Motor neuron (in vitro differentiated cells): ENCODE measurements at regions not wholly inside any gene's neighbourhood (a gene's known extent, or its start where the extent isn't known, plus 50 kb on each side); places are given as distances from the start of the nearest gene placed in this dataset.

Experiments
- ATAC-seq, 8 experiments: fragments of 200-7000 bp; cut with Tn5 transposase; replicated peaks in 6 of 8; 2 replicates each; pipeline ENCODE4 v1.8.0; 2021; ENCODE audit warnings: mild to moderate bottlenecking in 8 of 8, moderate library complexity in 8 of 8
- H3K27ac ChIP-seq, 2 donors: fragments of 250-450 bp; sonication (Bioruptor Pico); 2 replicates each; pipeline ENCODE4 v1.9.0; 2021; ENCODE audit warnings: antibody characterized with exemption in 2 of 2, mild to moderate bottlenecking in 2 of 2, moderate library complexity in 1 of 2
- H3K4me1 ChIP-seq, 2 donors: fragments of 250-450 bp; sonication (Bioruptor Pico); replicated peaks in 1 of 2; 2 replicates each; pipeline ENCODE4 v1.6.1; 2021; ENCODE audit warnings: antibody characterized with exemption in 2 of 2, mild to moderate bottlenecking in 2 of 2, moderate library complexity in 1 of 2
- H3K4me3 ChIP-seq, 5 donors: fragments of 250-450 bp; sonication (Bioruptor Pico); 2 replicates each; pipeline ENCODE4 v1.9.0; 2021; ENCODE audit warnings: antibody characterized with exemption in 5 of 5, mild to moderate bottlenecking in 5 of 5, moderate library complexity in 4 of 5
- WGBS, 10 experiments: fragments of 450-650 bp; shearing (Covaris generic); methylation state at CpG; one replicate each; pipeline ENCODE4 v1.0.0; 2022; 5-methylcytosine and 5-hydroxymethylcytosine counted together
- in situ Hi-C, 9 experiments: fragments of 400-800 bp; cut with MboI; loops; one replicate each; pipeline ENCODE4 v1.15.0; 2021; ENCODE audit warnings: low sequenced_read_pairs in 9 of 9, low pct_unique_long_range_greater_than_20kb in 2 of 9; ENCODE audit not compliant: unreplicated experiment in 9 of 9

DNA sequence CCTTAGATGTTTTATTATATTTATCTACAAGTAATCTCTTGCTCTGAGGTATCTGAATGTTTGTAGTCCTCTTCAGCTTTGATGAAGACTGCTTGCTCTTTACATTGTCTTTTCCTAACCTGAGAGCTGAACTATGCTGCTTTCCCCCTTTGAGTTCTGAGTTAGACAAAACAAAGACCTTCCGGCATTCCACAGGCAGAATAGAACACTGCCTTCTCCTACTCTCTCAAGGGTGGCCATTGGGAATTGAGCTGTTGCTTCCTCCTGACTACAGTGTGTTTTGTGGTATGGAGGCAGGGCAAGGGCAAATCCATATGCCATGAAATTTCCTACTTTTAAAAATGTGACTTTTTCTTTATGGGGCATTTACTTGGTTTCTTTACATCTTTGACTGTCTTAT is 841.0 kb downstream of the FAM133A start:
- no peak overlapping the region for H3K4me3 ChIP-seq
- WGBS, 10 experiments: 83 to 89% methylated on average over 1 of the region's 1 CpG; no CpG with 5 or more reads in 8 of the 10 experiments
- no peak overlapping the region for H3K27ac ChIP-seq
- no peak for ATAC-seq
- no peaks in the 10 kb centered on the region for H3K4me1 ChIP-seq
- in situ Hi-C loops: no loop called here

DNA sequence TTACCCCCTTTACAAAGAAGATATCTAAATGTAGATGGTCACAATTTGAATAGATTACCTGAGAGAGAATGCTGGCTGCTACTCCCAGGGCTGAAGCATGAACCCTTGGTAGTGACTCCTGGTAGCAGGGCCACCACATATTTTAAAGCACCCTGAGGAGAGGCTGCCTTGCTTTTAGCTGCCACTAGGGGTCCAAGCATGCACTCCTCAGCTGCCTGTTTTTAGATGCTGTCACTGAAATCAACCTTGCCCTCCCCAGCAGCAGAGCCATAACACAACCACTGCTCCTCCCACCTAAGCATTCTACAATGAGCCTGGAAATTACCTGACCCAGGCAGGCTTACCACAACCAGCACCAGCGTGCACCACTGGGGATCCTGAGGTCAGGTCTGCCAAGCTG is 850.9 kb downstream of the FAM133A start:
- ATAC-seq: no peak
- in situ Hi-C loops: no loop called here
- 20% methylated on average over 1 of the region's 1 CpG; no CpG with 5 or more reads in 9 of the 10 experiments for WGBS, 10 experiments
- H3K4me3 ChIP-seq: no peak overlapping the region
- H3K27ac ChIP-seq: no peak overlapping the region
- H3K4me1 ChIP-seq: no peaks in the 10 kb centered on the region

DNA sequence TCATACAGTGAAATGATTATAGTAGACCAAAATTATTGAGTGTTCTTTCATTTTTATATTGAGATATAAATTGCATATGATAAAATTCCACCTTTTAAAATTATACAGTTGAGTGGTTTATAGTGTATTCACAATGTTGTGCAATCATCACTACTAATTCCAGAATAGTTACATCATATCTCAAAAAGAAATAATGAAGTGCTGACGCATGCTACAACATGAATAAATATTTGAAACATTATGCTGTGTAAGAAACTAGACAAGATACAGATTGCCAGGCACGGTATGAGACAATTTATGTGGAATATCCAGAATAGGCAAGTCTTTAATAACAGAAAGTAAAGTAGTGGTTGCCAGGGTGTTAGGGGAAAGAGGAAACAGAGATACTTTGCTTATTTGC is 871.7 kb downstream of the FAM133A start:
- WGBS, 10 experiments: 0 to 76% (median 11%) methylated on average over 1 to 2 of the region's 2 CpGs; no CpG with 5 or more reads in 5 of the 10 experiments
- in situ Hi-C loops: no loop called here

DNA sequence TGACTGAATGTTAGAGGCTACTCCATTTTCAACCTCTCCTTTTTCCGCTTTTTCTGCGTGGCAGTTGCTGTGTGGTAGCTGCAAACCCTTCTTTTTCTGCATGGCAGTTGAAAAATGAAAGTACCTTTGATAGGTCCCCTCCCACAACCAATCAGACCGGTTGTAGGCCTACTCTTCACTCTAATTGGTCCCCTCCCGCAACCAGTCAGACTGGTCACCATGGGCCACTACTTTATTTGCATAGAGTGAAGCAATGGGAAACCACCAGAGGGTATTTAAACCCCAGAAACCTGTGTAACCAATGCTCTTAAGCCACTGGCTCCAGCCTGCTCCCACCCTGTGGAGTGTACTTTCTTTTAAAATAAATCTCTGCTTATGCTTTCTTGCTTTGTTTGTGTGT is 877.8 kb downstream of the FAM133A start:
- Histone ChIP-seq H3K4me1 (no peaks in the 10 kb centered on the region), H3K4me3 (no peak overlapping the region), H3K27ac (no peak overlapping the region)
- ATAC-seq: no peak
- WGBS, 10 experiments: 0 to 100% (median 42%) methylated on average over 1 to 4 of the region's 4 CpGs; no CpG with 5 or more reads in 6 of the 10 experiments
- in situ Hi-C loops: no loop called here

More for the DNA sequence above, 871.7 kb downstream of the FAM133A start:
- peak in 1 of 8 experiments; percentile 59 for ATAC-seq
- H3K27ac ChIP-seq: no peak overlapping the region
- no peaks in the 10 kb centered on the region for H3K4me1 ChIP-seq
- H3K4me3 ChIP-seq: no peak overlapping the region

DNA sequence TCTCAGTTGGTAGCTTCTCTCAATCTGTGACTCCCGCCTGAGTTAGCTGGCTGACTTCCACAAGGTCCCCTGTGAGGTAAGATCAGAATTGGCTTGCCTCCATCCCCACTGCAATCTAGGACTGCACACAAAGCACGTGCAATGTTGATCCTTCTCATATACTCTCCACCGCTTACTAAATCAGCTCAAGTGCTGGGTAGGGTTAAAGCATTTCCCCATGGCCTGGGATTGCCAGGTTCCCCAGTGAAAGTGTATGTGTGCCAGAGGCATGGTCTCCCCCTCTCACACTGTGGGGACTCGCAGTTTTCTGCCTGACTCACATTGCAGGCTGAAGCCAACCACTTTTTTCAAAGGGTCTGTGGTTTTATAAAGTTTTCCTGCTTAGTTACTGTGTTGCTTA is 886.9 kb downstream of the FAM133A start:
- WGBS, 10 experiments: 0 to 56% methylated on average over 2 of the region's 4 CpGs; no CpG with 5 or more reads in 8 of the 10 experiments
- no peak overlapping the region for H3K27ac ChIP-seq
- no peak for ATAC-seq
- in situ Hi-C loops: no loop called here
- H3K4me3 ChIP-seq: no peak overlapping the region
- H3K4me1 ChIP-seq: no peaks in the 10 kb centered on the region

DNA sequence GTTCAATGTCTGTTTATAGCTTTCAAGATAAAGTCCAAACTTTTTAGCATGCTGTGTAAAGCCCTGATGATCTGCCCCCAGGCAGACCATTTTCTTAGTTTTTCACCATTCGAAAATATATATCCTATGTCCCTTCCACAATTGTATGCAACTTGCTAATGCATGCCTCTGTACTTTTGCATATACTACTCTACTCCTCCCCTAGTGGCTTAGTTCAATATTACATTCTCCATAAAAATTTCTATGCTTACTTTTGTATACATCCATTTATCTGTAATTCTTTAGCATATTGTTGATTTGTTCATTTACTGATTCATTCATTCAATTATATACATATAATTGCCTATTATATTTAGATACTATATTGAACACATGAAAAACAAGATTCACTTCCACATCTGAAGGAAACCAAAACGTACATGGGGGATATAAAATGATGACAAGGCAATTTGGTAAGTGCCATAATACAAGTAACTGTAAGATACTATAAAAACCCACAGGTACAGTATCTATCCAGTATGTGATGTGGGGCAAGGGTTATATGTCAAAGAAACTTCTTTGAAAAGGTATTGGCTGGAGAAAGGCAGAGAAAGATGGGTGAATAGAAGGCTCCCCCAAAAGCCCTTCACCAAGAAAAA is 902.5 kb downstream of the FAM133A start:
- in situ Hi-C loops: no loop called here
- Histone ChIP-seq H3K4me3 (no peak overlapping the region), H3K4me1 (no peaks in the 10 kb centered on the region), H3K27ac (no peak overlapping the region)
- 0 to 70% (median 29%) methylated on average over 1 to 2 of the region's 2 CpGs; no CpG with 5 or more reads in 3 of the 10 experiments for WGBS, 10 experiments
- no peak for ATAC-seq

DNA sequence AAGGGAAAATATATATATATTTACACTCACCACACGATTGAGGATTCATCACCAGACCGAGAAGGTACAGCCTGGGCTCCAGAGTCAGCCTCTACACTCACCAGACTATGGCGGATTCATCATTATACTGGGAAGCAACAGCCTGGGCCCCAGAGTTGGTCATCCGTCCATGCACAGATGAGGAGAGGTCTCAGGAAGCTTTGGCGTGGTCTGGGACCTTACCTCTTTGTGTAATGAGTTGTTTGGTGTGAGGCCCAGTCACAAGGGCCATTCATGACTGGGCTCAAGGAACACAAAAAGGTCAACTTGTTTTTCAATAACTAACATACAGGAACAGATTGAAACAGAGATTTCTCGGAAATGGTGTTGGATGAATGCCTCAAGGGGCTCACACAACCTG is 926.1 kb downstream of the FAM133A start:
- Histone ChIP-seq H3K4me3 (no peak overlapping the region), H3K4me1 (no peaks in the 10 kb centered on the region), H3K27ac (no peak overlapping the region)
- ATAC-seq: no peak
- in situ Hi-C loops: no loop called here
- WGBS, 10 experiments: 10 to 92% (median 48%) methylated on average over 1 to 6 of the region's 6 CpGs; no CpG with 5 or more reads in 6 of the 10 experiments

DNA sequence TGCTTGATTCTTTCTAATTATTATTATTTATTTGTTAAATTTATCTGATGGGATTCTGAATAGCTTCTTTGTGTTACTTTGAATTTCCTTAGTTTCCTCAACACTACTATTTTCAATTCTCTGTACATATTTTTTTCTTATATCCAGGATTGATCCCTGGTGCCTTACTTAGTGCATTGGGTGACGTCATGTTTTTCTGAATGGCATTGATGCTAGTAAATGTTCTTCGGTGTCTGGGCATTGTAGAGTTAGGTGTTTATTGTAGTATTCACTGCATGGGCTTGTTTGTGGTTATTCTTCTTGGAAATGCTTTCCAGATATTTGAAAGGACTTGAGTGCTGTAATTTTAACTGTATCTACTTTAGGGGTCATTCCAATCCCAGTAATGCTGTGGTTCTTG is 938.1 kb downstream of the FAM133A start:
- WGBS, 10 experiments: 0 to 100% (median 78%) methylated on average over 1 to 2 of the region's 2 CpGs; no CpG with 5 or more reads in 4 of the 10 experiments
- Histone ChIP-seq H3K4me3 (no peak overlapping the region), H3K4me1 (no peaks in the 10 kb centered on the region), H3K27ac (no peak overlapping the region)
- ATAC-seq: no peak
- in situ Hi-C loops: no loop called here

DNA sequence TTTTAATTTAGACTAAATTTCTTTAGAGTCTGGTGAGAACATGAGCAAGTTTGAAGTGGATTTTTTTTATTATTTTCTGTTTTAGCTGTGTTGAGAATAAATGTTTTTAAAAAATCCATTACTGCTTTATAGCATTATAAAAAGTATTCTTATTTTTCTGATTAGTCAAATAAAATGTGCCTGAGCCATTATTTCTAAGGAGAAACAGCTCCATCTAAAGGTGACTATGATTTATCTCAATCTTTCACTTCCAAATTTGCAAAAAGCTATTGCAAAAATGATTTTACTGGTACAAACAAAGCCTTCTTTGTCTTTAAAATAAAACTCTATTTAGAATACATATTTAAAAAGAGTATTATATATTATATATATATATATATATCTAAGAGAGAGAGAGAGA is 959.2 kb downstream of the FAM133A start:
- Histone ChIP-seq H3K4me3 (no peak overlapping the region), H3K27ac (no peak overlapping the region), H3K4me1 (no peaks in the 10 kb centered on the region)
- ATAC-seq: no peak
- in situ Hi-C loops: no loop called here

DNA sequence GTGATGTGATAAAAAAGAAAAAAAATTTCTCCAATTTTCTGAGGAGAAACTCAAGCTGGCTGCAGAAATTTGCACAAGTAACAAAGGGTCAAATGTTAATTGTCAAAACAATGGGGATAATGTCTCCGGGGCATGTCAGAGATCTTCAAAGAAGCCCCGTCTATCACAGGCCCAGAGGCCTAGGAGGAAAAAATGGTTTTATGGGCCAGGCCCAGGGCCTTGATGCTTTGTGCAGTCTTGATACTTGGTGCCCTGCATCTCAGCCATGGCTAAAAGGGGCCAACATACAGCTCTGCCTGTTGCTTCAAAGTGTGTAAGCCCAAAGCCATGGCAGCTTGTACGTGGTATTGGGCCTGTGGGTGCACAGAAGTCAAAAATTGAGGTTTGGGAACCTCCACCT is 961.0 kb downstream of the FAM133A start:
- 22 to 100% methylated on average over 1 to 2 of the region's 3 CpGs; no CpG with 5 or more reads in 8 of the 10 experiments for WGBS, 10 experiments
- Histone ChIP-seq H3K4me3 (no peak overlapping the region), H3K27ac (no peak overlapping the region), H3K4me1 (no peaks in the 10 kb centered on the region)
- no peak for ATAC-seq
- in situ Hi-C loops: no loop called here

DNA sequence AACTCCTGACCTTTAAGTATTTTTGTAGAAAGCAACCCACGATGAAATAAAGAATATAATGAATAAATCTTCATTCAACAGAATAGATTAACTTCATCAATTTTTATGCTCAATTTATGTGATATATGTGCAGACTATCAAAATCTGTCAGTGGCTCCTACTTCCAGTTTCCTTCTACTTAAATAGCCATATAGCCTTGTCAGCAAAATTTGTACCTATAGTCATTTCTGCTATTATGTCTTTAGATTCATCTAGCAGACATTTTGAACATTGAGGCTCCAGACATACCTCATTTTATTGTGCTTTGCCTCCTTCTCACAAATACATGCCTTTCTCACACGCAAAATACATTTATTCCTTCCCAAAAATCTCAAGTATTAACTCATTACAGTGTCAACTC is 971.7 kb downstream of the FAM133A start:
- in situ Hi-C loops: no loop called here
- Histone ChIP-seq H3K27ac (no peak overlapping the region), H3K4me3 (no peak overlapping the region), H3K4me1 (no peaks in the 10 kb centered on the region)
- WGBS, 10 experiments: 0 to 100% (median 57%) methylated on average over 1 to 2 of the region's 2 CpGs; no CpG with 5 or more reads in 5 of the 10 experiments
- no peak for ATAC-seq

DNA sequence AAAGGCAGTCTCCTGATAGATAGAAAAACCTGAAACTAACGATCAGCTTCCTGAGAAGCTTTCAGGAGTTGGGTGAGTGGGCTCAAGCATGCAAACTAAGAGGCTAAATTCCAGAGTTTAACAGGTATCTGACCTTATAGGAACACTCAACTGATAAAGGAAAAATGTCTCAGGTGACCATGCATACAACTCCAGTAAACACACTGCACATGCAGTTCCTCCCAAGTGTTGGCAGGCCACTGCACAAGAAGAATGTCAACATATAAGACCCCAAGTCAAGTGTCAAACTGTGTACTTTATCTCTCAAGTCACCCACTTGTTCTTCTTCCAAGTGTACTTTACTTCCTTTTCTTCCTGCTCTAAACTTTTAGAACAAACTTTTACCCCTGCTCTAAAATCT is 981.2 kb downstream of the FAM133A start:
- in situ Hi-C loops: no loop called here
- ATAC-seq: no peak
- no peak overlapping the region for H3K4me3 ChIP-seq
- WGBS, 10 experiments: 78 to 80% methylated on average over 1 of the region's 1 CpG; no CpG with 5 or more reads in 8 of the 10 experiments
- no peaks in the 10 kb centered on the region for H3K4me1 ChIP-seq
- H3K27ac ChIP-seq: no peak overlapping the region

DNA sequence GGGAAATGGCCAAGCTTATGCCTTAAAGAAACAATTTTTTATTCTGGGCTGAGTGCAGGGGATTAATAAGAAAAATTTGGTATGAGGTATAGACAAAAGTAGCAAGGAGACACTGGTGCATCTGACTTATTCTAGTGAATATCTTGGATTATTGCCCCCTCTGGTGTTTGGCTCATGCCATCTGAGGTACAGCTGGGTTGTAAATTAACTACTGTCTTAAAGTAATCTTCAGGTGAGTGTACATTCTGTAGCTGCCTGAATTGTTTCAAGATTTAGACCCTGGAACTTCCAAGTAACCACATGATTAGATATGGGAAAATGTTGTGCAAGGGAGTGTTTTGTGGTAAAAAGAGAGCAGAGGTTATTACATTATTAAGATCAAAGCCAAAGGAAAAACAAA is 988.7 kb downstream of the FAM133A start:
- no peak for ATAC-seq

DNA sequence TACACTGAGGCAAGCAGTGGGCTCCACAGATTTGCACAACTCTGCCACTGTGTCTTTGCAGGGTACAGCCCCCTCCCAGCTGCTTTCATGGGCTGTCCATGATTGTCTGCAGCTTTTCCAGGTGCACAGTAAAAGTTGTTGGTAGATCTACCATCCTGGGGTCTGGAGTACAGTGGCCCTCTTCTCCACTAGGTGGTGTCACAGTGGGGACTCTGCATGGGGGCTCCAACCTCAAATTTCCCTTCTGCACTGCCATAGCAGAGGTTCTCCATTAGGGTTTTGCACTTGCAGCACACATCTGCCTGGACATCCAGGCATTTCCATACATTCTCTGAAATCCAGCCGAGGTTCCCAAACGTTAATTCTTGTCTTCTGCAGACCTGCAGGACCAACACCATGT is 1002.3 kb downstream of the FAM133A start:
- in situ Hi-C loops: no loop called here
- no CpG with 5 or more reads among the region's 2 CpGs for WGBS, 10 experiments
- no peak for ATAC-seq
- Histone ChIP-seq H3K4me1 (no peaks in the 10 kb centered on the region), H3K4me3 (no peak overlapping the region), H3K27ac (no peak overlapping the region)

More for the DNA sequence above, 988.7 kb downstream of the FAM133A start:
- in situ Hi-C loops: no loop called here
- no peak overlapping the region for H3K27ac ChIP-seq
- no peaks in the 10 kb centered on the region for H3K4me1 ChIP-seq
- H3K4me3 ChIP-seq: no peak overlapping the region
